MCF 10A (cell line): ENCODE measurements at regions not wholly inside any gene's neighbourhood (a gene's known extent, or its start where the extent isn't known, plus 50 kb on each side); places are given as distances from the start of the nearest gene placed in this dataset.
A peak's percentile ranks its signal among the peaks of the same experiment; 100 is the strongest.

Experiments used
- BruUV-seq: library from RNA; stranded (reverse); fragments of 400-500 nt; replicated peaks from 2 replicates; lab custom pipeline; 2021; lab: Mats Ljungman, UMichigan
- CTCF ChIA-PET: fragments of 300-600 bp; sonication (Branson Sonifier 250); formaldehyde crosslinking; extraction: SDS; loops from one replicate; lab custom pipeline; 2021; ENCODE audit warnings: antibody characterized with exemption, inconsistent platforms; lab: Yijun Ruan, JAX
- POLR2A ChIA-PET: fragments of 300-600, 350-650 bp; sonication (Branson Sonifier 250); formaldehyde crosslinking; extraction: SDS; loops from one replicate; lab custom pipeline; 2020; ENCODE audit warnings: antibody characterized with exemption, inconsistent platforms; lab: Yijun Ruan, JAX
- DNase-seq: peaks from one replicate; pipeline ENCODE4 v3.0.0-alpha.2; 2018; ENCODE audit not compliant: unreplicated experiment
- H3K27ac Mint-ChIP-seq: one replicate; pipeline ENCODE4 v1.8.0; 2022; ENCODE audit warnings: mild to moderate bottlenecking, low read depth, mixed read lengths; ENCODE audit not compliant: unreplicated experiment
- H3K27me3 Mint-ChIP-seq: one replicate; pipeline ENCODE4 v1.8.0; 2022; ENCODE audit warnings: mixed read lengths; ENCODE audit not compliant: insufficient read depth, unreplicated experiment
- H3K36me3 Mint-ChIP-seq: one replicate; pipeline ENCODE4 v1.8.0; 2022; ENCODE audit warnings: mild to moderate bottlenecking, moderate library complexity, mixed read lengths; ENCODE audit not compliant: insufficient read depth, unreplicated experiment
- H3K4me1 Mint-ChIP-seq: one replicate; pipeline ENCODE4 v1.8.0; 2022; ENCODE audit warnings: mixed read lengths; ENCODE audit not compliant: insufficient read depth, unreplicated experiment
- H3K4me3 Mint-ChIP-seq: one replicate; pipeline ENCODE4 v1.8.0; 2022; ENCODE audit warnings: mild to moderate bottlenecking, moderate library complexity, mixed read lengths; ENCODE audit not compliant: unreplicated experiment
- H3K9me3 Mint-ChIP-seq: one replicate; pipeline ENCODE4 v1.8.0; 2022; ENCODE audit warnings: mixed read lengths; ENCODE audit not compliant: unreplicated experiment
- CTCF ChIP-seq: fragments of 200-600 bp; IDR thresholded peaks from one replicate; pipeline ENCODE4 v1.8.0; 2022; ENCODE audit warnings: antibody characterized with exemption, mild to moderate bottlenecking; ENCODE audit not compliant: unreplicated experiment
- intact Hi-C: fragments of 100-400 bp; cut with micrococcal nuclease; formaldehyde crosslinking; loops from 2 replicates; pipeline ENCODE4 v1.14.1; 2022

- no peaks in the 10 kb centered on the region for H3K27me3 Mint-ChIP-seq
- H3K27ac Mint-ChIP-seq: no peak overlapping the region
- no peaks in the 10 kb centered on the region for H3K4me1 Mint-ChIP-seq
- ChIA-PET CTCF (interaction anchor here (1.0 to 7.3 kb wide), 2 partner anchors 13 to 664 kb away, joined by 3 to 49 read pairs; no protein-coding TSS in a partner anchor), POLR2A (no interaction called here)
- intact Hi-C loops: no loop called here
- TF ChIP-seq CTCF: no peak
- H3K9me3 Mint-ChIP-seq: no peaks in the 10 kb centered on the region
- no peaks in the 10 kb centered on the region for H3K36me3 Mint-ChIP-seq
- no TSS peak for BruUV-seq
- H3K4me3 Mint-ChIP-seq: no peak overlapping the region
- DNase-seq: no peak
These were observed 255.4 kb downstream of the ARPP21 start for GRCh38 chr3:35894735-35895134.

- CTCF ChIA-PET: interaction anchor here (7.3 kb wide), 1 partner anchor 9 kb away, joined by 49 read pairs; no protein-coding TSS in a partner anchor
- Mint-ChIP-seq H3K27me3 (peaks cover 3% of the 10 kb centered on the region), H3K27ac (no peak overlapping the region), H3K9me3 (no peaks in the 10 kb centered on the region), H3K4me1 (no peaks in the 10 kb centered on the region), H3K4me3 (no peak overlapping the region), H3K36me3 (no peaks in the 10 kb centered on the region)
- intact Hi-C loops: no loop called here
- POLR2A ChIA-PET: no interaction called here
- TF ChIP-seq CTCF: no peak
- BruUV-seq: no TSS peak
- DNase-seq: no peak
These were observed 259.9 kb downstream of the ARPP21 start for GRCh38 chr3:35899245-35899644.

GRCh38 chr3:35900079-35900478 is 260.8 kb downstream of the ARPP21 start:
- no TSS peak for BruUV-seq
- ChIA-PET CTCF (interaction anchor here (7.3 kb wide), 1 partner anchor 8 kb away, joined by 49 read pairs; no protein-coding TSS in a partner anchor), POLR2A (no interaction called here)
- Mint-ChIP-seq H3K27ac (no peak overlapping the region), H3K27me3 (peaks cover 12% of the 10 kb centered on the region), H3K4me3 (no peak overlapping the region), H3K36me3 (no peaks in the 10 kb centered on the region), H3K9me3 (no peaks in the 10 kb centered on the region), H3K4me1 (no peaks in the 10 kb centered on the region)
- intact Hi-C loops: no loop called here
- no peak for TF ChIP-seq CTCF
- DNase-seq: no peak

GRCh38 chr3:35908366-35909232 is 269.3 kb downstream of the ARPP21 start:
- H3K4me1 Mint-ChIP-seq: no peaks in the 10 kb centered on the region
- ChIA-PET POLR2A (no interaction called here), CTCF (interaction anchor here (0.6 to 4.1 kb wide), 54 partner anchors 11 to 1979 kb away, joined by 3 to 49 read pairs (median 3); no protein-coding TSS in a partner anchor)
- peak; percentile 76 for TF ChIP-seq CTCF
- DNase-seq: peak; percentile 79
- no peaks in the 10 kb centered on the region for H3K9me3 Mint-ChIP-seq
- peaks cover 32% of the 10 kb centered on the region for H3K27me3 Mint-ChIP-seq
- H3K27ac Mint-ChIP-seq: no peak overlapping the region
- H3K36me3 Mint-ChIP-seq: no peaks in the 10 kb centered on the region
- H3K4me3 Mint-ChIP-seq: no peak overlapping the region
- no TSS peak for BruUV-seq
- intact Hi-C loops: loop anchor here (1.0 to 2.0 kb wide), 4 partner anchors 1026 to 1928 kb away; no protein-coding TSS in a partner anchor
